WTC11 (cell line): ENCODE measurements at regions not wholly inside any gene's neighbourhood (a gene's known extent, or its start where the extent isn't known, plus 50 kb on each side); places are given as distances from the start of the nearest gene placed in this dataset.

ENCODE experiments used
- CREM ChIP-seq: sonication (generic); formaldehyde crosslinking; IDR thresholded peaks from 2 replicates; pipeline ENCODE4 v1.8.1; 2022; ENCODE audit warnings: mild to moderate bottlenecking, missing genetic modification reagents, moderate library complexity
- ELF4 ChIP-seq: sonication (generic); formaldehyde crosslinking; IDR thresholded peaks from 2 replicates; pipeline ENCODE4 v1.8.1; 2022; ENCODE audit warnings: low read depth, mild to moderate bottlenecking, moderate library complexity, missing genetic modification reagents
- NFATC4 ChIP-seq: fragments of 250-450 bp; sonication (Bioruptor Pico); IDR thresholded peaks from 2 replicates; pipeline ENCODE4 v1.9.0; 2021; ENCODE audit warnings: mild to moderate bottlenecking
- SP1 ChIP-seq: sonication (generic); formaldehyde crosslinking; conservative IDR thresholded peaks from 2 replicates; pipeline ENCODE4 v1.8.1; 2022; ENCODE audit warnings: missing genetic modification reagents
- ZBTB21 ChIP-seq: sonication (generic); formaldehyde crosslinking; IDR thresholded peaks from 2 replicates; pipeline ENCODE4 v1.8.1; 2023; ENCODE audit warnings: mild to moderate bottlenecking, missing genetic modification reagents, borderline replicate concordance
- ZNF121 ChIP-seq: sonication (generic); formaldehyde crosslinking; IDR thresholded peaks from 2 replicates; pipeline ENCODE4 v1.8.0; 2023; ENCODE audit warnings: missing genetic modification reagents
- ZNF263 ChIP-seq: sonication (generic); formaldehyde crosslinking; IDR thresholded peaks from 2 replicates; pipeline ENCODE4 v1.8.1; 2022; ENCODE audit warnings: low read depth, mild to moderate bottlenecking, moderate library complexity, missing genetic modification reagents
- ZNF317 ChIP-seq: sonication (generic); formaldehyde crosslinking; IDR thresholded peaks from 2 replicates; pipeline ENCODE4 v1.8.1; 2023; ENCODE audit warnings: low read depth, mild to moderate bottlenecking, moderate library complexity, missing genetic modification reagents, borderline replicate concordance
- TF ChIP-seq, protein P1 (sequence below): fragments of 200-600 bp; IDR thresholded peaks from 2 replicates; pipeline ENCODE4 v1.8.0; 2022; ENCODE audit warnings: antibody characterized with exemption
- TF ChIP-seq, protein P2 (sequence below): sonication (generic); formaldehyde crosslinking; conservative IDR thresholded peaks from 2 replicates; pipeline ENCODE4 v1.8.1; 2023; ENCODE audit warnings: mild to moderate bottlenecking, low read depth, missing genetic modification reagents, moderate library complexity
- TF ChIP-seq, protein P3 (sequence below): sonication (generic); formaldehyde crosslinking; IDR thresholded peaks from 2 replicates; pipeline ENCODE4 v1.8.1; 2022; ENCODE audit warnings: mild to moderate bottlenecking, missing genetic modification reagents, moderate library complexity, borderline replicate concordance
- TF ChIP-seq, protein P4 (sequence below): sonication (generic); formaldehyde crosslinking; IDR thresholded peaks from 2 replicates; pipeline ENCODE4 v1.8.1; 2023; ENCODE audit warnings: mild to moderate bottlenecking, missing genetic modification reagents
- TF ChIP-seq, protein P5 (sequence below): sonication (generic); formaldehyde crosslinking; IDR thresholded peaks from 2 replicates; pipeline ENCODE4 v1.8.1; 2023; ENCODE audit warnings: mild to moderate bottlenecking, missing genetic modification reagents, moderate library complexity

DNA sequence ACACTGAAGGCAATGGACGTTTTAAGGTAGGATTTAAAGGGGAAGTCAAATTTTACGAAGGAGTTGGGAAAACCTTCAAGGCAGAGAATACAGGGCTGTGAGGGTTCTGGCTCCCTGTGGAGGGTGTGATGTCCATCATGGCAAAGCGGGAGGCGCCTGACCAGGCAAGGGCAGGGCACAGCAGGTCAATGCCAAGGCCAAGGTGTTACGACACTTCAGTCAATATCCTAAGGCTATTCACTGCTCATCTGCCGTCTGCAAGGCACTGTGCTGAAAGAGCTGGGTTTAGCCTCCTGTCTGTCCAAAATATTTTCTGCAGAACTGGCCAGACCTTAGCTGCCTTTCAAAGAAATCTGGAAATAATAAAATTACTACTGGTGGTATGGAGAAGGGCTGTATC lies 297.9 kb upstream of the MGMT start:
- TF ChIP-seq, protein P1, sequence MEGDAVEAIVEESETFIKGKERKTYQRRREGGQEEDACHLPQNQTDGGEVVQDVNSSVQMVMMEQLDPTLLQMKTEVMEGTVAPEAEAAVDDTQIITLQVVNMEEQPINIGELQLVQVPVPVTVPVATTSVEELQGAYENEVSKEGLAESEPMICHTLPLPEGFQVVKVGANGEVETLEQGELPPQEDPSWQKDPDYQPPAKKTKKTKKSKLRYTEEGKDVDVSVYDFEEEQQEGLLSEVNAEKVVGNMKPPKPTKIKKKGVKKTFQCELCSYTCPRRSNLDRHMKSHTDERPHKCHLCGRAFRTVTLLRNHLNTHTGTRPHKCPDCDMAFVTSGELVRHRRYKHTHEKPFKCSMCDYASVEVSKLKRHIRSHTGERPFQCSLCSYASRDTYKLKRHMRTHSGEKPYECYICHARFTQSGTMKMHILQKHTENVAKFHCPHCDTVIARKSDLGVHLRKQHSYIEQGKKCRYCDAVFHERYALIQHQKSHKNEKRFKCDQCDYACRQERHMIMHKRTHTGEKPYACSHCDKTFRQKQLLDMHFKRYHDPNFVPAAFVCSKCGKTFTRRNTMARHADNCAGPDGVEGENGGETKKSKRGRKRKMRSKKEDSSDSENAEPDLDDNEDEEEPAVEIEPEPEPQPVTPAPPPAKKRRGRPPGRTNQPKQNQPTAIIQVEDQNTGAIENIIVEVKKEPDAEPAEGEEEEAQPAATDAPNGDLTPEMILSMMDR = no peak
- no peak for TF ChIP-seq CREM
- TF ChIP-seq, protein P2, sequence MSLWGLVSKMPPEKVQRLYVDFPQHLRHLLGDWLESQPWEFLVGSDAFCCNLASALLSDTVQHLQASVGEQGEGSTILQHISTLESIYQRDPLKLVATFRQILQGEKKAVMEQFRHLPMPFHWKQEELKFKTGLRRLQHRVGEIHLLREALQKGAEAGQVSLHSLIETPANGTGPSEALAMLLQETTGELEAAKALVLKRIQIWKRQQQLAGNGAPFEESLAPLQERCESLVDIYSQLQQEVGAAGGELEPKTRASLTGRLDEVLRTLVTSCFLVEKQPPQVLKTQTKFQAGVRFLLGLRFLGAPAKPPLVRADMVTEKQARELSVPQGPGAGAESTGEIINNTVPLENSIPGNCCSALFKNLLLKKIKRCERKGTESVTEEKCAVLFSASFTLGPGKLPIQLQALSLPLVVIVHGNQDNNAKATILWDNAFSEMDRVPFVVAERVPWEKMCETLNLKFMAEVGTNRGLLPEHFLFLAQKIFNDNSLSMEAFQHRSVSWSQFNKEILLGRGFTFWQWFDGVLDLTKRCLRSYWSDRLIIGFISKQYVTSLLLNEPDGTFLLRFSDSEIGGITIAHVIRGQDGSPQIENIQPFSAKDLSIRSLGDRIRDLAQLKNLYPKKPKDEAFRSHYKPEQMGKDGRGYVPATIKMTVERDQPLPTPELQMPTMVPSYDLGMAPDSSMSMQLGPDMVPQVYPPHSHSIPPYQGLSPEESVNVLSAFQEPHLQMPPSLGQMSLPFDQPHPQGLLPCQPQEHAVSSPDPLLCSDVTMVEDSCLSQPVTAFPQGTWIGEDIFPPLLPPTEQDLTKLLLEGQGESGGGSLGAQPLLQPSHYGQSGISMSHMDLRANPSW (CRISPR knock-in tag) = no peak
- TF ChIP-seq ZNF263 (CRISPR knock-in tag) = no peak
- no peak for TF ChIP-seq NFATC4 (CRISPR knock-in tag)
- no peak for TF ChIP-seq ZBTB21 (CRISPR knock-in tag)
- no peak for TF ChIP-seq ZNF121 (CRISPR knock-in tag)
- TF ChIP-seq, protein P3, sequence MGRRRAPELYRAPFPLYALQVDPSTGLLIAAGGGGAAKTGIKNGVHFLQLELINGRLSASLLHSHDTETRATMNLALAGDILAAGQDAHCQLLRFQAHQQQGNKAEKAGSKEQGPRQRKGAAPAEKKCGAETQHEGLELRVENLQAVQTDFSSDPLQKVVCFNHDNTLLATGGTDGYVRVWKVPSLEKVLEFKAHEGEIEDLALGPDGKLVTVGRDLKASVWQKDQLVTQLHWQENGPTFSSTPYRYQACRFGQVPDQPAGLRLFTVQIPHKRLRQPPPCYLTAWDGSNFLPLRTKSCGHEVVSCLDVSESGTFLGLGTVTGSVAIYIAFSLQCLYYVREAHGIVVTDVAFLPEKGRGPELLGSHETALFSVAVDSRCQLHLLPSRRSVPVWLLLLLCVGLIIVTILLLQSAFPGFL (CRISPR knock-in tag) = no peak
- TF ChIP-seq, protein P4, sequence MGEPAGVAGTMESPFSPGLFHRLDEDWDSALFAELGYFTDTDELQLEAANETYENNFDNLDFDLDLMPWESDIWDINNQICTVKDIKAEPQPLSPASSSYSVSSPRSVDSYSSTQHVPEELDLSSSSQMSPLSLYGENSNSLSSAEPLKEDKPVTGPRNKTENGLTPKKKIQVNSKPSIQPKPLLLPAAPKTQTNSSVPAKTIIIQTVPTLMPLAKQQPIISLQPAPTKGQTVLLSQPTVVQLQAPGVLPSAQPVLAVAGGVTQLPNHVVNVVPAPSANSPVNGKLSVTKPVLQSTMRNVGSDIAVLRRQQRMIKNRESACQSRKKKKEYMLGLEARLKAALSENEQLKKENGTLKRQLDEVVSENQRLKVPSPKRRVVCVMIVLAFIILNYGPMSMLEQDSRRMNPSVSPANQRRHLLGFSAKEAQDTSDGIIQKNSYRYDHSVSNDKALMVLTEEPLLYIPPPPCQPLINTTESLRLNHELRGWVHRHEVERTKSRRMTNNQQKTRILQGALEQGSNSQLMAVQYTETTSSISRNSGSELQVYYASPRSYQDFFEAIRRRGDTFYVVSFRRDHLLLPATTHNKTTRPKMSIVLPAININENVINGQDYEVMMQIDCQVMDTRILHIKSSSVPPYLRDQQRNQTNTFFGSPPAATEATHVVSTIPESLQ (CRISPR knock-in tag) = no peak
- TF ChIP-seq SP1 = no peak
- TF ChIP-seq, protein P5, sequence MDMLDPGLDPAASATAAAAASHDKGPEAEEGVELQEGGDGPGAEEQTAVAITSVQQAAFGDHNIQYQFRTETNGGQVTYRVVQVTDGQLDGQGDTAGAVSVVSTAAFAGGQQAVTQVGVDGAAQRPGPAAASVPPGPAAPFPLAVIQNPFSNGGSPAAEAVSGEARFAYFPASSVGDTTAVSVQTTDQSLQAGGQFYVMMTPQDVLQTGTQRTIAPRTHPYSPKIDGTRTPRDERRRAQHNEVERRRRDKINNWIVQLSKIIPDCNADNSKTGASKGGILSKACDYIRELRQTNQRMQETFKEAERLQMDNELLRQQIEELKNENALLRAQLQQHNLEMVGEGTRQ (CRISPR knock-in tag) = no peak
- no peak for TF ChIP-seq ELF4 (CRISPR knock-in tag)
- no peak for TF ChIP-seq ZNF317 (CRISPR knock-in tag)
